Dedifferentiated amniotic fluid mesenchymal stem cell (primary cell): ENCODE measurements at regions not wholly inside any gene's neighbourhood (a gene's known extent, or its start where the extent isn't known, plus 50 kb on each side); places are given as distances from the start of the nearest gene placed in this dataset.

Source experiments
- DNase-seq: peaks from one replicate; pipeline ENCODE4 v3.0.0-alpha.2; 2016; ENCODE audit errors: extremely low spot score

DNA sequence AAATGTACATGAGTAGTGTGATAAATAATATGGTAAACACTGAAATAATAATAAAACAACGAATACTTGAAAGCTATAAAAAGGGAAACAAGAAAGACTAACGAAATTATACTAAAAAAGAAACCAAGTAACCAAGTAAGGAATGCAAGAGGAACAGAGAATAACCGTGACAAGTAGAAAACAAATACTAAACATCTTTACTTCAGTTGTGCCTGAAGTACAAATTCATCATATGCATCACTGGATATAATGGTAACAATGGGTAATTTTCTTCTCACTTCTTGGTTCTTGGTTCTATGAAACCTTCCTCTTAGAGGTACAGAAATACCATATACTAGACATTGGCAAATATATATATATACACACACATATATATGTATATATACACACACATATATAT, 1093.6 kb upstream of the B3GALT2 start:
- no peak for DNase-seq

DNA sequence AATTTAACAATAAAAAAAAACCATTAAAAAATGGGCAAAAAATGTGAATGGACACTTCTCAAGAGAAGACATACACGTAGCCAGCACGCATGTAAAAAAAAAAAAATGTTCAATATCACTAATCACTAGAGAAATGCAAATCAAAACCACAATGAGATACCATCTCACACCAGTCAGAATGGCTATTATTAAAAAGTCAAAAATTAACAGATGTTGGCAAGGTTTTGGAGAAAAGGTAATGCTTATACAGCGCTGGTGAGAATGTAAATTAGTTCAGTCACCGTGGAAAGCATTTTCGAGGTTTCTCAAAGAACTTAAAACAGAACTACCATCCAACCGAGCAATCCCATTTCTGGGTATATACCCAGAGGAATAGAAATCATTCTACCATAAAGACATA, 1091.5 kb upstream of the B3GALT2 start:
- DNase-seq, result no peak

DNA sequence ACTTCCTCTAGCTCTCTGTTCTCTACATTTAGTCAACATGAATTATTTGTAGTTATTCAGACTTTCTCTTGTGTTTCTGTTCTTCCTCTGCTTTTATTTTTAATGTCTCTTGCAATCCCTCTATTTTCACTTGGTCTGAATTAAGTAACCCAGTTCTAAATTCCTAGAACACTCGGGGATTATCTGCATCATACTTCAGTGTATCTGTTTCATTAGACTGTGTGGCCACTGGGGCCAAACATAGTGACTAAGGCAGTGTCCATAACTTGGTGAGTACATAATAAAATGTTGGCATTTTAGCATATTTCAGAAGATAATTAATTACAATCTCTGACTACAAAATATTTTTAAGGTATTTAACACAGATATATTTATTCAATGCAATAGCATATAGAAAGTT, 1087.2 kb upstream of the B3GALT2 start:
- no peak for DNase-seq

DNA sequence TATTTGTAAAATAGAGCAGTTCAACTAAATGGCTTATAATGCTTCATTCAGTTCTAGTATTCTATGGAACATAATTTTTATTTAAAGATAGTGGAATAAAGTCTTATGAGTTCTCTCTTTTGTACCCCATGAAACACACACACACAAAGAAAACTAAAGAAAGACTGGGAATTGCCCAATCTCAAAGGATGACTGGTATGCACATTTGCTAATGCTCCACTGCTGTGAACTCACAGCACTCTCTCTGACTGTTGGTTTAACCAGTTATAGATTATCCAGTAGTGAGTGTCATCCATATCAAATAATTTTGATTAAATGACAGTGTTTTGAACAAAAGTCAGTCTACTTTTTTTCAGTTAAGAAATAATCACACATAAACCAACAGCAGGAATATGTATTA, 1082.4 kb upstream of the B3GALT2 start:
- DNase-seq, result peak; percentile 34

DNA sequence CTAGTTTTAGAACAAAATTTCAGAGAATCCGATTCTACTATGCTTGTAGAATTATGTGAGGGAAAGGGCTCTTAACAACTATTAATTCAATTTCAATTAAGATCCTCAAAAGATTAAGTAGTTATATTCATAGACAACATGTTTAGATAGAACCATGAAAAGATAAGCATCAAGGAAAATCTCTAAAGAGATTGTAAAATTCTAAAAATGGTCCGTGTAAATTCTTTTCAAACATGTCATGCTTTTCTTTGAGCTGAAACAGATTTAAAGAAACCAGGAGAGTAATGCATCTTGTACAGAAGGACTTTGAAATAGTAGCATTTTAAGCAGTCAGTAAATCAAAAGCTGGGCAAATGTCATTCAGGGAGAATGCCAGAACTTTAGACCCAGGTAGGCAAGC, 1080.6 kb upstream of the B3GALT2 start:
- DNase-seq, result no peak

DNA sequence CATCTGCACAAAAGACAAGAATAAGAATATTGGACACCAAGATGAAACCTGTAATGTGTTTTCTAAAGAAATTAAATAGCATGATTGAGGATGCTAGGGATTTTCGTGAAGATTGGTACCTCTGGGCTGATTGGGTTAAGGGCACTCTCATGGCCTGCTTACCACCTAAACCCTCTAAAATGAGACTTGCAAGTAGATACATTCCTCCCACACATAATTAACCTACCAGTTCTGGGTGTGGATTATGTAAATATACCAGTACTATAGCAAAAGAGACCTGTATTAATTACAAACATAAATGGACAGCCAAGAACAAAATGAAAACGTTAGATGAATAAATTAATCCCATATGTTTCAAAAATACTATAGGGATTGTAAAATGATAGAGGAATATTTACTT, 1069.6 kb upstream of the B3GALT2 start:
- DNase-seq, result no peak

DNA sequence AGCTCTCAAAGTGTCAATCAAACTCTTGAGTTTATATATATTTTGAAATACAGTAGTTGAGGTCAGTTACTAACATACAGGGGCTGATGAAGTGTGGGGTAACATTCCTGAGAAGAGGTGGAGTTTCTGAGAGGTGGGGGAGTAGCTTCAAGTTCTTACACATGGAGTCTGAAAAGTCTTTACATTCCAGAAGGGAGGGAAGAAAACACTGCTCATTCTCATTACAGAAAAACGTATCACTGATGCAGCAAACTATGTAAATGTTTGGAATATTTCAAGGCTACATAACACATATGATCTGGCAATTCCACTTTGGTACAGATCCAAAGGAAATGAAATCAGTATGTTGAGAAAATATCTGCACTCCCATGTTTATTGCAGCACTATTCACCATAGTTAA, 1065.8 kb upstream of the B3GALT2 start:
- peak; percentile 58 for DNase-seq

DNA sequence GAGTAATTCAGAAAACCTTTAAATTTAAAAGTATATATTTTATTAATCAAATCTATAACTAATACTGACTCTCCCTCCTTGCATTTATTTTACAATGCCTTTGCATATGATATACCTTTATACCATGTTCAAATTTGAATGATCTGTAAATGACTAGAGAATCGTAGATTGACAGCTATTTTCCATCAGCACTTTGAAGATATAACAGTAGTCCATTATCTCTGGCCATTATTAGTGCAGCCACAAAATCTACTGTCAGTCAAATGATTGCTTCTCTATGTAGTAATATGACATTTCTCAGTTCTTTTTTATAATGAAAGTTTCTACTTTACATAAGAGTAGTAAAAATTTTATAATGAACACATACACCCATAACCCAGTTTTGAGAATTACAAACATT, 1054.8 kb upstream of the B3GALT2 start:
- DNase-seq, result no peak

DNA sequence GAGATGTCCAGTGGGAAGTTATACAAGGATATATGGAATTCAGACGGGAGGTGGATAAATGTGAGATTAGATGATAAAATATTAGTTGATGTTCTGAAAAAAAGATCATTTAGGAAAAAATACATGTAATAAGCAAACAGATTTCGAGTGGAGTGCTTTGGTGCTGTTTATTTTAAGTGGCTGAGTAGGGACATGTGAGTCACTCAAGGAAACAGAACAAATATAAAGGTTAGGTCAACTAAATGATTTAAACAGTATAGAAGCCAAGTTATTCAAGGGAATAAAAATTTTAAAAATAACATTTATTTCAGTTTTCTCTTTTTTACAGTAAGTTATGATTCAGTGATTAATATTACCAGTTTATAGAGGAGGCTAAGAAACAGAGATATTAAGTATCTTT, 1046.7 kb upstream of the B3GALT2 start:
- DNase-seq, result no peak

DNA sequence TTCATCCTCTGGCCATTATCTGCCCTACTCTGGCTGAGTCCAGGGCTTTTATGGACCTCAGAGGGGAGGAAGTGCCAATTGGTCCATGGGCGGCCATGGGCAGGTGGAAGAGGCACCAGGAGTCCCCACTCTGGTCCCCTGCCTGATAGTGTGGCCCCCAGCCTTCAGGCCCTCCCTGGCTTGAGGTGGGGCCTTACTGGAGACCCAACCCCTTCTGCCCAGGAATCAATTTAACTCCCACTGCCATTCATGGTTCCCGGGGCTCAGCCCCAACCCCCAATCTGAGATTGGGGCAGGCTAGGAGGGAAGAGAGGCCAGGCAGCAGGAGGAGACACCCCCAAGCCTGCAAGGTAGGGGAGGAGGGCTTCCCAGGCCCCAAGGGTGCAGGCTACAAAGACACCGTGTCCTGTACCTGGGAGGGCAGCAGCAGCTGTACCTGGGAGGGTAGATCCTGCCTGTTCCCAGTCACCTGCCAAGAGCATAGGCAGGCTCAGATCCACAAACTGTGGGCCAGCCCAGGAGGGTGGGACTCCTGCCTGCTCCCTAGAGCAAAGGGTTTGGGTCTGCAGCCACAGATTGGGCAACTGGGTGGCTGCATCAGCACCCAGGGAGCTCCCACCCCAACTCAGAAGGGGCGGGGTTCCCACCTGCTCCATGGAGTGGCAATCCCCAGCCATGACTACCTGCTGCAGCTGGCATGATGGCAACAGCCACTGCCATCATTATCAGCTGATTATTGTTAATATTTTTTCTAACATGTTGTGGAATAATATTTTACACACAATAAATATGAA, 1044.1 kb upstream of the B3GALT2 start:
- DNase-seq, result no peak

DNA sequence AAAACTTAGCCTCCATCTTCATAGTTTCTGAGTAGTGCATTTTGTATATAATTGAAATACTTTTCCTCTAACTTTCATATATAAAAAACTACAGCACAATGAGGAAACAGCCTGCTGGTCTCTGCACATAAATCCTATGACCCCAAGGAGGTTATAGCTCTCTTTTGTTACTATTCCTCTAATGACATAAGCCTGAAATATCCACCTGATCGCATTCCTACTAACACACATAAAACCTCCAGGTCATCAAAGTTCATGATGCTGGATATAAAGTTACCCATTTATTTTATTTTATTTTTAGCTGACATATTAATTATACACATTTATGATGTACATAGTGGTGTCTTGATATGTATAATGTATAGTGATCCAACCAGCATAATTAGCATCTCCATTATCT, 1042.0 kb upstream of the B3GALT2 start:
- DNase-seq, result no peak

DNA sequence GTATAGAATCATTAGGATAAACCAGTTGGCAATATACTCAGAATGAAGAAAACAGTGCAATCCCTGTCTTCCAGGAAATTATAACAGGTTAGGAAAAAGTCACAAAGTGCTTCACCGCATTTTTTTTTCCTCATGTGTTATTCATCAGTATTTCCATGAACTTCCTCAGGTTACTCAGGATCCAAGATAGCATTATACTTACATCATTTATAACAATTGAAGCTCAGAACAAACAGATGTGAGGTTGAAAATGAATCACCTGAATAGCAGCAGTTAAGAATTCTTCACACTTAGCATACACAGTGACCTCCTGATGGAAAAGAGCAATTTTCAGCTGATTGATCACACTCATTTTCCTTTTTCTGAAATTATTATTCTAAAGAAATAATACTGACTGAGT, 1040.7 kb upstream of the B3GALT2 start:
- DNase-seq, result no peak

DNA sequence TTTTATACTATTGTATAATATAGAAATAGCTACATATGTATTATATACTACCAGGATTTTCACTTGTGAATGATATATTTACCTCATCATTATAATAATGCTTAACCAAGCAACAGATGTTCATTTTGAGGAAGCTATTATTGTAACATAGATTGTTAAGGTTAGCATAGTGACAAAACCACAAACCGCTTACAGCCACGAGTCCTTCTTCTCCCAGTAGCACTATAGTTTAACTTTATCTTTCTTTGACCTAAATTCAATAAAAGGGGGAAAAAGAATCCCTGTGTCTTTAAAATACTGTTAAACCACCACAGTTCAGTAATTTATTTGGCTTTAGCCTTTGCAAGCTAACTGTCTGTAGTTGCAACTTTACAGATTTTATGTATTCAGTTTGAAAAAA, 1039.4 kb upstream of the B3GALT2 start:
- no peak for DNase-seq

DNA sequence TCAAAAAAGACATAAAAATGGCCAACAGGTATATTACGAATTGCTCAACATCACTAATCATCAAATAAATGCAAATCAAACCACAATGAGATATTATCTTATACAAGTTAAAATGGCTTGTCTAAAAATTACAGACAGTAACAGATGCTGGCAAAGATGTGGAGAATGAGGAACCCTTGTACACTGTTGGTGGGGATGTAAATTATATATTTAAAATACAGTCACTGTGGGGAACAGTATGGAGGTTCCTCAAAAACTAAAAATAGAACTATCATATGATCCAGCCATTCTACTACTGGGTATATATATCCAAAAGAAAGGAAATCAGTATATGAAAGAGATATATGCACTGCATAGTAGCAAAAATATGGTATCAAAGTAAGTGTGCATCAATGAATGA, 1037.2 kb upstream of the B3GALT2 start:
- DNase-seq, result no peak

DNA sequence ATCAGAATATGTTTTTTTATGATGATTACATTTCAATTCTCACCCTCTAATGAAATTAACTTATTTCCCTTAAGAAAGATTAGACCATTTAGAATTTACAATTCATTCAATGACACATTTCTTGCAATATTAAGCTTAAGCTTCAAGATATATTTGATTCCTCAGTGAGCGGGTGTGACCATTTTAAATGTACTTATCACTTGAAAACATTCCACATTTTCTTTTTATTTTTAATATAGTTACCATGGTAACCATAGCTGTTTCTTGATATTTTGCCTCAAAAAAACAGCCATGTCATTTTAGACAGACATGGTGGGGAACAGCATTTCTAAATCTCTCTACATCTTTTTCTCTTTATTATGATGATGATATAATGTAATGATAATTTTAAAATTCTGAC, 1029.0 kb upstream of the B3GALT2 start:
- DNase-seq, result no peak

DNA sequence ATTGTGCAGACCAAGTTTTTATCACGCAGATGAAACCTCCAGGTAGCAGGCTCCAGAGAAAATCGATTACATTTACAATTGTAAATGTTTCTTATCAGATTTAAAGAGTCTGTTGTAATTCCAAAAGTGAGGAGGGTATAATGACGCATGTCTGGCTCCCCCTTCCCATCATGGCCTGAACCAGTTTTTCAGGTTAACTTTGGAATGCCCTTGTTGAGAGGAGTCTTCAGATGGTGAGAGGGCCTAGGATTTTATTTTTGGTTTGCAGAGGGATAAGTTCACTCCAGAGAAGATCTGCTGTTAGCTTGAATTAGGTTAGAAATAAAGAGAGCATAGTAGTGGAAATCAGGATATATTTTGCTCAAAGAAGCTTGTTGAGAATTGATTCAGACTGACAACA, 1028.3 kb upstream of the B3GALT2 start:
- DNase-seq, result no peak

DNA sequence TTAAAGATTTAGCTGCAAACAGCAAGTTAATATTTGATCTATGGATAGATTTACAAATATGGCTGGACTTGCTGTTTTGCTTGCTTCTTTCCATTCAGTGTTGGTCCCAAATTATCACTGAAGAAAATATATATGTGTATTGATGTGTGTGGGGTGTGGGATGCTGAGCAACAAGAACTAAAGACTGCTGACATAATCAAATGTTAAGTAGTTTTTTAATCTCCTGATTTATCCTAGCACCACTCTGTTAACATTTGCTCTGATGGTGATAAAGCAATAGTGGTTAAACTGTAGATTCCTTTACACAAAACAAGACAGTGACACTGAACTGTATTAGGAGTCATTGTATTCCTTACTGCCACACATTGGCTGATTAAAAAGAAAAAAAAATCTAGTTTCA, 1023.5 kb upstream of the B3GALT2 start:
- no peak for DNase-seq

DNA sequence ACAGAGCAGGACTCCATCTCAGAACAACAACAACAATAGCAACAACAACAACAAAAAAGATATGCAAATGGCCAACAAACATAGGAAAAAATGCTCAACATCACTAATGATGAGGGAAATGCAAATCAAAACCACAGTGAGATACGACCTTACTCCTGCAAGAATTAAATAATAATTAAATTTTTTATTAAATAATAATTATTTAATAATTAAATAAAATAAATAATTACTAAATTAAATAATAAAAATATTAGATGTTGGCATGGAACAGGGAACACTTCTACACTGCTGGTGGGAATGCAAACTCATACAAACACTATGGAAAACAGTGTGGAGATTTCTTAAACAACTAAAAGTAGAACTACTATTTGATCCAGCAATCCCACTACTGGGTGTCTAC, 1022.3 kb upstream of the B3GALT2 start:
- DNase-seq, result no peak

DNA sequence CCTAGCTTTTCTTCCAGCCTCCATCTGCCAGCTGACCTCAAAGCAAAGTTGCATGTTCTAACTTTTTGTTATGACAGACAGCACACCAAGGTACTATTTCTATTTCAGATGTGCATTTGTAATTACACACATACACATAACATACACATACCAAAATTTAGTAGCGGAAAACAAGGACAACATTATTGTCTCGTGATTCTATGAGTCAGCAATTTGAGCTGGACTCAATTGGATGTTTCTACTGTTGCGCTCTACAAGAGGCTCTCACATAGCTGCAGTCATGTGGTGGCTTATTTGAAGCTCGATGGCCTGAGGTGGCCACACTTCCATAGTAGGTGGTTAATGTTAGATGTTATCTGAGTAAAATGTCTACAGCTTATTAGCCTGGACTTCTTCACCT, 1010.1 kb upstream of the B3GALT2 start:
- no peak for DNase-seq

DNA sequence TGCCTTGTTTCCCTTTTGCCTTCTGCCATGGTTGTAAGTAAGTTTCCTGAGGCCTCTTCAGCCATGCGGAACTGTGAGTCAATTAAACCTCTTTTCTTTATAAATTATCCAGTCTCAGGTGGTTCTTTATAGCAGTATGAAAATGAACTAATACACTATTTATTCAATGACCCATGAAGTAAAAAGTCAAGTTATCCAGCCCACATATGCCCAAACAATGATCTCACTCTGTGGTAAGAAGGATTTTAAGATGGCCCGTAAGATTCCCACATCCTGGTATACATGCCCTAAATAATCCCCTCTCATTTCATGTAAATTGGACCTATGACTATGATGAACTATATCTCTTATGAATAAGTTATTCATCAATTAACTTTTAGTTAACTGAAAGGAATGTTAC, 1008.3 kb upstream of the B3GALT2 start:
- DNase-seq, result no peak

DNA sequence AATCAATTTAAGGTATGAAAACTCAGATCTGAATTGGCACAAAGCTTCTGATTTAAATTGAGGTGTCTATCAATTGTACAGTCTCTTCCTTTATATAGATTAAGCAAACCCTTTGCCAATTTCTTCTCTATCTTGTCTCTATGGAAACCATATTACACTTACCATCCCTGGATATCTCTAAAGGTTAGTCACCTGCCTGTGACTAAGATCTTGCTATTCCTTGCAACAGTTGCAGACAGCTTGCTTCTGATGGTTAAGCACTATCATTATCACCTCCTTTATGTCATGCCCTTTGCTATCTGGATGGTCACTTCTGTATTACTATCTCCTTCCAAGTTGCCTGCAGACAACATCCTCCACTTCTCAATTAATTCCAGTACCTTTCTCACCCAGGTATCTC, 998.6 kb upstream of the B3GALT2 start:
- DNase-seq, result no peak

DNA sequence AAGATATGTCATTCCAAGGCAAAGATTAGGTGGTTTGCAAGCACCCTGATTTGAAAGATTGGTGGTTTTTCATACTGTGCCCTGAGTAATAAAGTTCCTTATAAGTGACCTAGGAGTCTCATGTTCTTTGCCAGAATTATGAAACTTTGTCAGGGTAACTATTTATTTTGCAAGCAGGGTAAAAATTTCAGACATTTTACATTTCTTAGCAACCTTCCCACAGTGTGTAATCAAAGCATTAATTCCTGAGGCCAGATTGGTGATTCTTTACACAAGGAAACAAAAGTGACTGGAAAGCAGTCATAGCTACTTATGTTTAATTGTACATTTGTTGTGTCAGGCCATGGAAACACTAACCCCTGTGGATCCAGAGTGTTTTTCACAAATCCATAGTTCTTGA, 998.0 kb upstream of the B3GALT2 start:
- no peak for DNase-seq

DNA sequence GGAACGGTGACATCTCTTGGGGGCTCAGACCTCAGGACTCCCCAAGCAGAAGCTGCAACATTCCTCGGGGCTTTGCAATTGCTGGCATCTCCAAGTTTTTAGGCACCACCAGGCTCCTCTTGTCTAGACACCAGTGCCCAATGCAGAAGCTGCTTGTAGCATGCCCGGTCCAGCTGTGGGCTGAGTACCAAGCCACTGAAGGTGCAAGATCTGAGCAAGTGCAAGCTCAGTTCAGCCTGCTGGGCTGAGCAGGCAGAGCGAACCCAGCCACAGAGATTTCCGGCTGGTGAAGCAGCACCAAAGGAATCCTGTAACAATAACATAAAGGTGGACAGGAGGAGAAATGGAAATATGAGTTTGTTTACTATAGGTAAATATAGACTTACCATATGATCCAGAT, 995.4 kb upstream of the B3GALT2 start:
- no peak for DNase-seq

DNA sequence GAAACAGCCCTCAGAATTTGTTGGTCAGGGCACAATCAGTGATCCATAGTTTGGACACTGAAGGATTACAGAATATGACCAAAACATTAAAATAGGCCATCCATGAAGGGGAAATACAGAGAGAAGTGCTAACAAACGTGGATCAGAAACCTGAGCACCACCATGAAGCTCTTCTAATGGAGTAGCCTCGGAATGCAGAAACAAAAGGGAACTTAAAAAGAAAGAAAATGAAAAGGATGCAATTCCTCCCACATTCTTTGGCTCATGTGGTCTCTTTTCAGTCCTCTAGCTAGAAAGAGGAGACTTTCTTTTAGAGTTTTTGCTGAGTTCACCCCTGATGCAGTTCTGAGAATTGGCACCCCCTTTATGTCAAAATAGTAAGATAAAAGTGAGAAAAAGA, 989.8 kb upstream of the B3GALT2 start:
- no peak for DNase-seq
